MM.1S (cell line): ENCODE measurements at regions not wholly inside any gene's neighbourhood (a gene's known extent, or its start where the extent isn't known, plus 50 kb on each side); places are given as distances from the start of the nearest gene placed in this dataset.

Source experiments
- DNase-seq: peaks from one replicate; pipeline ENCODE4 v3.0.0-alpha.2; 2015
- H2AFZ ChIP-seq: fragments of 300-600 bp; sonication (generic); 2 replicates; pipeline ENCODE4 v1.6.0; 2016; ENCODE audit warnings: antibody characterized with exemption, low read length
- H3F3A ChIP-seq: fragments of 300-600 bp; sonication (generic); 2 replicates; pipeline ENCODE4 v1.6.1; 2016; ENCODE audit warnings: mild to moderate bottlenecking, antibody characterized with exemption, low read length, moderate library complexity, mixed read lengths; ENCODE audit not compliant: insufficient read depth
- H3K27ac ChIP-seq: fragments of 300-600 bp; sonication (generic); 2 replicates; pipeline ENCODE4 v1.5.1; 2016; ENCODE audit warnings: mild to moderate bottlenecking, low read length
- H3K27me3 ChIP-seq: fragments of 300-600 bp; sonication (generic); replicated peaks from 2 replicates; pipeline ENCODE4 v1.6.0; 2016; ENCODE audit warnings: low read length; ENCODE audit not compliant: insufficient read depth
- H3K36me3 ChIP-seq: fragments of 300-600 bp; sonication (generic); replicated peaks from 2 replicates; pipeline ENCODE4 v1.6.1; 2016; ENCODE audit warnings: mild to moderate bottlenecking, low read length, mixed read lengths; ENCODE audit not compliant: insufficient read depth
- H3K4me1 ChIP-seq: fragments of 300-600 bp; sonication (generic); 2 replicates; pipeline ENCODE4 v1.6.1; 2016; ENCODE audit warnings: low read length, mixed read lengths
- H3K4me2 ChIP-seq: fragments of 300-600 bp; sonication (generic); 2 replicates; pipeline ENCODE4 v1.6.0; 2016; ENCODE audit warnings: low read depth, low read length
- H3K4me3 ChIP-seq: fragments of 300-600 bp; sonication (generic); 2 replicates; pipeline ENCODE4 v1.5.1; 2016; ENCODE audit warnings: low read length, mixed read lengths
- H3K79me2 ChIP-seq: fragments of 300-600 bp; sonication (generic); 2 replicates; pipeline ENCODE4 v1.6.1; 2016; ENCODE audit warnings: mixed run types, low read length, mixed read lengths
- H3K9ac ChIP-seq: fragments of 300-600 bp; sonication (generic); 2 replicates; pipeline ENCODE4 v1.6.1; 2016; ENCODE audit warnings: low read length, mixed read lengths
- H3K9me2 ChIP-seq: fragments of 300-600 bp; sonication (generic); replicated peaks from 2 replicates; pipeline ENCODE4 v1.6.1; 2016; ENCODE audit warnings: mild to moderate bottlenecking, low read length, mixed read lengths; ENCODE audit not compliant: insufficient read depth
- H3K9me3 ChIP-seq: fragments of 300-600 bp; sonication (generic); replicated peaks from 2 replicates; pipeline ENCODE4 v1.6.1; 2016; ENCODE audit warnings: mild to moderate bottlenecking, low read length, mixed read lengths; ENCODE audit not compliant: insufficient read depth
- H4K20me1 ChIP-seq: fragments of 300-600 bp; sonication (generic); 2 replicates; pipeline ENCODE4 v1.6.1; 2016; ENCODE audit warnings: mild to moderate bottlenecking, low read length, moderate library complexity, mixed read lengths; ENCODE audit not compliant: insufficient read depth
- EZH2 ChIP-seq: fragments of 300-600 bp; sonication (generic); optimal IDR thresholded peaks from 2 replicates; pipeline ENCODE3; 2017; ENCODE audit warnings: low read depth, mild to moderate bottlenecking, antibody characterized with exemption, low read length, mixed read lengths
- EZH2phosphoT487 ChIP-seq: fragments of 300-600 bp; sonication (generic); IDR thresholded peaks from 2 replicates; pipeline ENCODE4 v1.6.1; 2018; ENCODE audit warnings: antibody characterized with exemption, low read length
- TF ChIP-seq, protein P1 (sequence below): fragments of 300-600 bp; sonication (generic); IDR thresholded peaks from 2 replicates; pipeline ENCODE4 v1.5.1; 2016; ENCODE audit warnings: antibody characterized with exemption, low read length, mixed read lengths

DNA sequence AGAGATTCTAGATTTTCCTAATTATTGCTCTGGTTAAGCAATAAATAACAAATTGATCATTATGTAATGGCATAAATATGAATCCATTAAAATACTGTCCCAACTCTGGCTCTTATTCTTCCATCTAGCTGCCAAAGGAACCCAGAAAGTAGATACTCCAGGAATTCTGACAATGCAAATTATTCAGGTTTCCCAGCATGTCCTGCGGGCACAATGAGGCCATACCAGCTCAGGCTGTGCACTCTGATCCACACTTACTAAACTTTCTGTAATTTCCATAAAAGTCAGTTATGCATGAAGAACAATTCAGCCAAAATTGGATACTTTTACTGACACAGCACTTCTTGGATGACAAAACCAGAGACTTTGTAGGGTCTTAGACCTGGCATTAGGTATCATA is 576.3 kb downstream of the KCNH5 start:
- H4K20me1 ChIP-seq = no peaks in the 10 kb centered on the region
- no peaks in the 10 kb centered on the region for H3K27me3 ChIP-seq
- H3K9me3 ChIP-seq = no peaks in the 10 kb centered on the region
- no peaks in the 10 kb centered on the region for H3F3A ChIP-seq
- DNase-seq = no peak
- H3K4me1 ChIP-seq = no peaks in the 10 kb centered on the region
- no peaks in the 10 kb centered on the region for H3K9me2 ChIP-seq
- H3K4me3 ChIP-seq = no peak overlapping the region
- H3K4me2 ChIP-seq = no peak overlapping the region
- no peaks in the 10 kb centered on the region for H3K36me3 ChIP-seq
- TF ChIP-seq EZH2 = no peak
- TF ChIP-seq EZH2phosphoT487 = no peak
- TF ChIP-seq, protein P1, sequence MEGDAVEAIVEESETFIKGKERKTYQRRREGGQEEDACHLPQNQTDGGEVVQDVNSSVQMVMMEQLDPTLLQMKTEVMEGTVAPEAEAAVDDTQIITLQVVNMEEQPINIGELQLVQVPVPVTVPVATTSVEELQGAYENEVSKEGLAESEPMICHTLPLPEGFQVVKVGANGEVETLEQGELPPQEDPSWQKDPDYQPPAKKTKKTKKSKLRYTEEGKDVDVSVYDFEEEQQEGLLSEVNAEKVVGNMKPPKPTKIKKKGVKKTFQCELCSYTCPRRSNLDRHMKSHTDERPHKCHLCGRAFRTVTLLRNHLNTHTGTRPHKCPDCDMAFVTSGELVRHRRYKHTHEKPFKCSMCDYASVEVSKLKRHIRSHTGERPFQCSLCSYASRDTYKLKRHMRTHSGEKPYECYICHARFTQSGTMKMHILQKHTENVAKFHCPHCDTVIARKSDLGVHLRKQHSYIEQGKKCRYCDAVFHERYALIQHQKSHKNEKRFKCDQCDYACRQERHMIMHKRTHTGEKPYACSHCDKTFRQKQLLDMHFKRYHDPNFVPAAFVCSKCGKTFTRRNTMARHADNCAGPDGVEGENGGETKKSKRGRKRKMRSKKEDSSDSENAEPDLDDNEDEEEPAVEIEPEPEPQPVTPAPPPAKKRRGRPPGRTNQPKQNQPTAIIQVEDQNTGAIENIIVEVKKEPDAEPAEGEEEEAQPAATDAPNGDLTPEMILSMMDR = no peak
- no peaks in the 10 kb centered on the region for H3K79me2 ChIP-seq
- H3K27ac ChIP-seq = no peak overlapping the region
- H2AFZ ChIP-seq = no peak overlapping the region
- H3K9ac ChIP-seq = no peak overlapping the region

DNA sequence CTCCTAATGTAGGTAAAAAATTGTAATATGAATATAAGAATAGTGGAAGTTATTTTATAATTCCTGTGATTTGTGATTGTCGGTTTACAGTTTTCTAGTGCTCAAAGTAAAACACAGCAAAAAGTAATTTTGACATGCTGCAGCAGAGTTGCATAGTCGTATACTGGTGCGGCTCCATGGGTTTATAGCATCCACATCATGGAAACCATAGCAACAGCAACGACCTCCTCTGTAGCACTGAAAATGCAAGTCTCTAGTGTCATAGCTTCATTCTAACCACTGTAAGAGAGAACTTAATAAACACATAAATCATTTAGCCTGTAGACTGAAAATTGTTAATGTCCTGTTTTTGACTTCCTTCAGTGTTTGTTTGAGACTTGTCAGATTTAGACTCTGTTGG is 574.3 kb downstream of the KCNH5 start:
- Histone ChIP-seq H3K4me1 (no peaks in the 10 kb centered on the region), H3K9me2 (no peaks in the 10 kb centered on the region), H3K27ac (no peak overlapping the region), H3K27me3 (no peaks in the 10 kb centered on the region), H3K4me2 (no peak overlapping the region), H2AFZ (no peak overlapping the region), H3F3A (no peaks in the 10 kb centered on the region), H4K20me1 (no peaks in the 10 kb centered on the region), H3K9ac (no peak overlapping the region), H3K9me3 (no peaks in the 10 kb centered on the region), H3K36me3 (no peaks in the 10 kb centered on the region), H3K79me2 (no peaks in the 10 kb centered on the region), H3K4me3 (no peak overlapping the region)
- no peak for DNase-seq
- TF ChIP-seq EZH2 (no peak), EZH2phosphoT487 (no peak)
- TF ChIP-seq, protein P1 = no peak

DNA sequence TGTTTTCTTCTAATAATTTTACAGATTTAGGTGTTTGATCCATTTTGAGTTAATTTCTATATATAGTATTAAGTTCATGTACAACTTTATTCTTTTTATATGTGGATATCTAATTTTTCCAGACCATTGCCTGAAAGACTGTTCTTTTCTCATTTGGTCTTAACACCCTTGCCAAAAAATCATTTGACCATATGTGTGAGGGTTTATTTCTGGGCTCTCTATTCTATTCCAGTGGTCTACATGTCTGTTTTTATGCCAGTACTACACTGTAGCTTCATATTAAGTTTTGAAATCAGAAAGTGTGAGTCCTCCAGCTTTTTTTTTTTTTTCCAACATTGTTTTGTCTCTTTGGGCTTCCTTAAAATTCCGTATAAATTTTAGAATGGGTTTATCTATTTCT is 554.1 kb downstream of the KCNH5 start:
- Histone ChIP-seq H4K20me1 (no peaks in the 10 kb centered on the region), H3K9me3 (no peaks in the 10 kb centered on the region)

More for the DNA sequence above, 554.1 kb downstream of the KCNH5 start:
- Histone ChIP-seq H3K27ac (no peak overlapping the region), H3K4me1 (no peaks in the 10 kb centered on the region), H3K9me2 (no peaks in the 10 kb centered on the region), H3K79me2 (no peaks in the 10 kb centered on the region), H3K4me3 (no peak overlapping the region), H3K36me3 (no peaks in the 10 kb centered on the region), H3K9ac (no peak overlapping the region), H3F3A (no peaks in the 10 kb centered on the region), H3K27me3 (no peaks in the 10 kb centered on the region), H3K4me2 (no peak overlapping the region), H2AFZ (no peak overlapping the region)
- no peak for DNase-seq
- TF ChIP-seq, protein P1 = no peak
- TF ChIP-seq EZH2 (no peak), EZH2phosphoT487 (no peak)
